GM10266 (cell line): ENCODE measurements at regions not wholly inside any gene's neighbourhood (a gene's known extent, or its start where the extent isn't known, plus 50 kb on each side); places are given as distances from the start of the nearest gene placed in this dataset.

Source experiments
- DNase-seq: peaks from one replicate; pipeline ENCODE4 v3.0.0; 2012; ENCODE audit errors: extremely low spot score
- TF ChIP-seq, protein P1 (sequence below): IDR thresholded peaks from 2 replicates; pipeline ENCODE4 v1.5.1; 2012; ENCODE audit warnings: mild to moderate bottlenecking, low read depth; ENCODE audit not compliant: control insufficient read depth, insufficient read depth; ENCODE audit errors: missing control alignments

GRCh38 chr1:209505044-209505443 is 78.5 kb upstream of the CAMK1G start:
- TF ChIP-seq, protein P1, sequence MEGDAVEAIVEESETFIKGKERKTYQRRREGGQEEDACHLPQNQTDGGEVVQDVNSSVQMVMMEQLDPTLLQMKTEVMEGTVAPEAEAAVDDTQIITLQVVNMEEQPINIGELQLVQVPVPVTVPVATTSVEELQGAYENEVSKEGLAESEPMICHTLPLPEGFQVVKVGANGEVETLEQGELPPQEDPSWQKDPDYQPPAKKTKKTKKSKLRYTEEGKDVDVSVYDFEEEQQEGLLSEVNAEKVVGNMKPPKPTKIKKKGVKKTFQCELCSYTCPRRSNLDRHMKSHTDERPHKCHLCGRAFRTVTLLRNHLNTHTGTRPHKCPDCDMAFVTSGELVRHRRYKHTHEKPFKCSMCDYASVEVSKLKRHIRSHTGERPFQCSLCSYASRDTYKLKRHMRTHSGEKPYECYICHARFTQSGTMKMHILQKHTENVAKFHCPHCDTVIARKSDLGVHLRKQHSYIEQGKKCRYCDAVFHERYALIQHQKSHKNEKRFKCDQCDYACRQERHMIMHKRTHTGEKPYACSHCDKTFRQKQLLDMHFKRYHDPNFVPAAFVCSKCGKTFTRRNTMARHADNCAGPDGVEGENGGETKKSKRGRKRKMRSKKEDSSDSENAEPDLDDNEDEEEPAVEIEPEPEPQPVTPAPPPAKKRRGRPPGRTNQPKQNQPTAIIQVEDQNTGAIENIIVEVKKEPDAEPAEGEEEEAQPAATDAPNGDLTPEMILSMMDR: no peak
- no peak for DNase-seq

GRCh38 chr1:209506101-209506500 is 77.4 kb upstream of the CAMK1G start:
- no peak for DNase-seq
- TF ChIP-seq, protein P1: no peak

GRCh38 chr1:209509039-209509438 is 74.5 kb upstream of the CAMK1G start:
- DNase-seq: no peak

DNA sequence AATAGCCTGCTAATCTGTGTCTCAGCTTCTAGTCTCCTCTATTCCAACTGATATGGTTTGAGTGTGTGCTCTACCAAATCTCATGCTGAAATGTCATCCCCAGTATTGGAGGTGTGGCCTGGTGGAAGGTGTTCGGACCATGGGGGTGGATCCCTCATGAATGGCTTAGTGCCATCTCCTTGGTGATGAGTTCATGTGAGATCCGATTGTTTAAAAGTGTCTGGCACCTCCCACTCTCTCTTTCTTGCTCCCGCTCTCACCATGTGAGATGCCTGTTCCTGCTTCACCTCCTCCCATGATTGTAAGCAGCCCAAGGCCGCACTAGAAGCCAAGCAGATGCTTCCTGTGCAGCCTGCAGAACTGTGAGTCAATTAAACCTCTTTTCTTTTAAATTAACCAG is 73.5 kb upstream of the CAMK1G start:
- TF ChIP-seq, protein P1: no peak
- DNase-seq: no peak

More at GRCh38 chr1:209509039-209509438, 74.5 kb upstream of the CAMK1G start:
- TF ChIP-seq, protein P1: no peak

DNA sequence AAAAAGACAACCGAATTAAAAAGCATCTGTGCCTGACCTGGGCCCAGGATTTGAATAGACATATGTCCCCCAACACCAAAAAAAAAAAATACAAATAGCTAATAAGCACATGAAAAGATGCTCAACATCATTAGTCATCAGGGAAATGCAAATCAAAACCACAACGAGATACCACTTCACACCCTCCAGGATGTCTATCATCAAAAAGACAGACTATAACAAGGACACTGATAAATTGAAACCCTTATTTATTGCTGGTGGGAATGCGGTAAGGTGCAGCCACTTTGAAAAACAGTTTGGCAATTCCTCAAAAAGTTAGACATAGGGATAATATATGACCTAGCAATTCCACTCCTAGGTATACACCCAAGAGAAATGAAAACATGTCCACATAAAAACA is 72.3 kb upstream of the CAMK1G start:
- TF ChIP-seq, protein P1: no peak
- no peak for DNase-seq

DNA sequence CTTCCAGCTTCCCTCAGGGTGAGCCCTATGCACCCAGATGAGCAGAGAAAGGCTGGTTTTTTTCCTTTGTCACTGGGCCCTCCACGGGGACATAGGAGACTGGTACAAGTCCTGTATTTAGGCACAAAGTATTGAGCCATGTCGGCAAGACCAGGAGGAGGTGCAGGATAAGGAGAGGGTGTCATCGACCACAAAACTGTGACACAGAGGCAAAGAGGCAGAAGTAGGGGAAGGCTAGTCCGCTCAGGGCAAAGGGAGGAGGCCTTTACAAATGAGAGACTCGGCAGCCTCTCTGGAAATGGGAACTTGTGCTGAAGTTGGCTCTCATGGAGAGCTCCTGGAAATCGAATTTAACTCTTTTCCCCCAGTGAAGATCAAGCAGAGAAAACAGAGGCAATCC is 70.7 kb upstream of the CAMK1G start:
- no peak for DNase-seq
- TF ChIP-seq, protein P1: no peak

DNA sequence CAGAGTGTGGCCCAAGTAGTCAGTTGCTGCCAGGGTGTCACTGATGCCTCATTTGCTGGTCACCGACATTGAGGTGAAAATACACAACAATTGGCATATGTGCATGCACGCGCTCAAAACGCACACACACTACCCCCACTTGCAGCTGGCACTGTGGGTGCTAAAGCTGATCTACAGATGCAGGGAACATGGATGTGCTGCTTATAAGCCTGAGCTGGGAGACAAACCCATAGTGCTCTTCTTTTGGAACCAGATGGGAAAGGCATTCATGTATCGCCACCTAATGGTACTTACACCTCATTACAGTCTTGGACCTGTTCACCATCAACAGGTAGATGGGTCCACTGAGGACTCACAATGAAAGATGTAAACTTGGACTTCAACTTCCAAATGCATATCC is 70.3 kb upstream of the CAMK1G start:
- TF ChIP-seq, protein P1: peak; percentile 56
- DNase-seq: peak; percentile 33
